Body of pancreas (tissue), 4 donors: ENCODE measurements at regions not wholly inside any gene's neighbourhood (a gene's known extent, or its start where the extent isn't known, plus 50 kb on each side); places are given as distances from the start of the nearest gene placed in this dataset.
"Not testable (repeated sequence)": the region's sequence is repeated elsewhere in the genome, so short reads cannot be mapped to it uniquely, and the experiment has no call there.

Experiments used
- ATAC-seq: fragments of 150-250 bp; one replicate; pipeline ENCODE4 v1.9.1; 2016
- DNase-seq, 4 donors: peaks; one replicate each; pipeline ENCODE4 v3.0.0-alpha.2; 2019
- H3K27ac ChIP-seq, 4 donors: fragments of 200-600 bp; sonication (generic); 1 replicate in 3 of 4; 2 replicates in 1 of 4; pipeline versions ENCODE4 v1.5.1 to v1.6.1; 2016 to 2019; ENCODE audit warnings: mild to moderate bottlenecking in 1 of 4, mixed read lengths in 1 of 4, moderate library complexity in 1 of 4
- H3K27me3 ChIP-seq, 2 donors: fragments of 200-600 bp; sonication (generic); one replicate each; pipeline ENCODE4 v1.6.0; 2016; ENCODE audit warnings: mild to moderate bottlenecking in 1 of 2
- H3K36me3 ChIP-seq, 2 donors: fragments of 200-600 bp; sonication (generic); replicated peaks in 1 of 2; 2 replicates each; pipeline ENCODE4 v1.5.1; 2016; ENCODE audit warnings: low read depth in 2 of 2; ENCODE audit not compliant: insufficient read depth in 1 of 2
- H3K4me1 ChIP-seq: fragments of 200-600 bp; sonication (generic); one replicate; pipeline ENCODE4 v1.6.0; 2016
- H3K4me3 ChIP-seq, 2 donors: fragments of 200-600 bp; sonication (generic); 1 replicate in 1 of 2; 2 replicates in 1 of 2; pipeline ENCODE4 v1.5.1; 2016 to 2019
- H3K9me3 ChIP-seq, 3 donors: fragments of 200-600 bp; sonication (generic); 1 replicate in 2 of 3; 2 replicates in 1 of 3; pipeline ENCODE4 v1.5.1; 2016
- POLR2A ChIP-seq, 3 donors: fragments of 450-650 bp; IDR thresholded peaks; one replicate each; pipeline ENCODE4 v1.6.1; 2016; ENCODE audit warnings: antibody characterized with exemption in 3 of 3, mild to moderate bottlenecking in 2 of 3
- WGBS, 2 donors: methylation state at CpG; one replicate each; pipeline ENCODE4 v1.1.5; 2017; 5-methylcytosine and 5-hydroxymethylcytosine counted together
- intact Hi-C: fragments of 100-400 bp; cut with DNase I; formaldehyde crosslinking; loops from one replicate; pipeline ENCODE4 v1.15.1; 2023
- TF ChIP-seq, protein P1 (sequence below), 7 experiments: fragments of 450-650 bp in 4 of 7; fragments of 200-600 bp in 3 of 7; sonication (generic) in 3 of 7; IDR thresholded peaks; one replicate each; pipeline ENCODE4 v1.5.1; 2016 to 2019; ENCODE audit warnings: antibody characterized with exemption in 7 of 7

DNA sequence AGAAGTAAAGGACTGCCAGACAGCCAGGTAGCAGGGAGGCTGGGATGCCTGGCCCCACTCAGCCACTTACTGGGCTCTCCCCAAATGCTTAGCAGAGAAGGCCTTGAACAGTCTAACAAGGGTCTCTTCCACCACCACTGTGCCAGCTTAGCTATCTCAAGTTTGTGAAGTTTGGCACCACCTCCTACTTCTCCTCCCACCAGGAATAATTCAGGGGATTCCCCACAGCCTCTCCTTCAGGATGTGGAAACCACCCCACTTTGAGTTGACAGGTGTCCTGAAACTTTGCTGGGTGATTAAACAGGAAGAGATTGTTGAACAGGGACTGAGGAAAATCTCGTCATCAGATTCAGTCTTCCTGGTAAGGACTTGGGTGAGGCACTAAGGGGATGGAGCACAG, 59.4 kb upstream of the ATP1B1 start:
- DNase-seq, result no peak
- no peak for ATAC-seq
- Histone ChIP-seq H3K27me3 (no peaks in the 10 kb centered on the region), H3K4me3 (no peak overlapping the region), H3K27ac (no peak overlapping the region), H3K36me3 (no peaks in the 10 kb centered on the region), H3K9me3 (no peaks in the 10 kb centered on the region), H3K4me1 (no peaks in the 10 kb centered on the region)
- 50 to 60% methylated on average over 1 of the region's 1 CpG for WGBS, 2 donors
- TF ChIP-seq, protein P1, sequence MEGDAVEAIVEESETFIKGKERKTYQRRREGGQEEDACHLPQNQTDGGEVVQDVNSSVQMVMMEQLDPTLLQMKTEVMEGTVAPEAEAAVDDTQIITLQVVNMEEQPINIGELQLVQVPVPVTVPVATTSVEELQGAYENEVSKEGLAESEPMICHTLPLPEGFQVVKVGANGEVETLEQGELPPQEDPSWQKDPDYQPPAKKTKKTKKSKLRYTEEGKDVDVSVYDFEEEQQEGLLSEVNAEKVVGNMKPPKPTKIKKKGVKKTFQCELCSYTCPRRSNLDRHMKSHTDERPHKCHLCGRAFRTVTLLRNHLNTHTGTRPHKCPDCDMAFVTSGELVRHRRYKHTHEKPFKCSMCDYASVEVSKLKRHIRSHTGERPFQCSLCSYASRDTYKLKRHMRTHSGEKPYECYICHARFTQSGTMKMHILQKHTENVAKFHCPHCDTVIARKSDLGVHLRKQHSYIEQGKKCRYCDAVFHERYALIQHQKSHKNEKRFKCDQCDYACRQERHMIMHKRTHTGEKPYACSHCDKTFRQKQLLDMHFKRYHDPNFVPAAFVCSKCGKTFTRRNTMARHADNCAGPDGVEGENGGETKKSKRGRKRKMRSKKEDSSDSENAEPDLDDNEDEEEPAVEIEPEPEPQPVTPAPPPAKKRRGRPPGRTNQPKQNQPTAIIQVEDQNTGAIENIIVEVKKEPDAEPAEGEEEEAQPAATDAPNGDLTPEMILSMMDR (IDR thresholded peaks at IDR 0.05), result no peak
- no peak for TF ChIP-seq POLR2A (IDR thresholded peaks at IDR 0.05)
- intact Hi-C loops, result no loop called here

DNA sequence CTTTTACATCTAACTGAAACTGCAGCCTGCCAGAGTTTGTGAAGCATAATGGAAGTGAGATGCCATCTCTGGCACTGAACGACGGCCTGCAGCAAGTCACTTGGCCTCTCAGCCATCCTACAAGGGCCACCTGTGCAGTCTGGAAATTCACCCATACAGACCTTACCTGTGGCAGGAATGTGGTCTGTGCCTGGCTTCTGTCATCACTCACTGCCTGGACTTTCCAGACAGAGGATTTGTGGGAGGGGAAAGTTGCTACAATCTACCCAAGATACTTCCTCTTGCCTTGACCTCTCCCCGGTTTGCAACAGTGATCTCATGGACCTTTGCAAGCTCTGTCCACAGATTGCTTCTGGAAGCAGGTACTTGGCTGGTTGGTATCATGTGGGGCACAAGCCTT, 58.4 kb upstream of the ATP1B1 start:
- intact Hi-C loops, result no loop called here
- H3K4me3 ChIP-seq, result no peak overlapping the region
- H3K4me1 ChIP-seq, result no peaks in the 10 kb centered on the region
- H3K9me3 ChIP-seq, result no peaks in the 10 kb centered on the region
- H3K27me3 ChIP-seq, result no peaks in the 10 kb centered on the region
- H3K36me3 ChIP-seq, result no peaks in the 10 kb centered on the region
- 59 to 63% methylated on average over 3 of the region's 3 CpGs for WGBS, 2 donors
- DNase-seq (peak in 1 of 4 donors; percentile 24), ATAC-seq (peak; percentile 56)
- TF ChIP-seq, protein P1 (IDR thresholded peaks at IDR 0.05), result no peak
- TF ChIP-seq POLR2A (IDR thresholded peaks at IDR 0.05), result no peak
- peak overlapping the region in 1 of 4 donors; percentile 6 for H3K27ac ChIP-seq

DNA sequence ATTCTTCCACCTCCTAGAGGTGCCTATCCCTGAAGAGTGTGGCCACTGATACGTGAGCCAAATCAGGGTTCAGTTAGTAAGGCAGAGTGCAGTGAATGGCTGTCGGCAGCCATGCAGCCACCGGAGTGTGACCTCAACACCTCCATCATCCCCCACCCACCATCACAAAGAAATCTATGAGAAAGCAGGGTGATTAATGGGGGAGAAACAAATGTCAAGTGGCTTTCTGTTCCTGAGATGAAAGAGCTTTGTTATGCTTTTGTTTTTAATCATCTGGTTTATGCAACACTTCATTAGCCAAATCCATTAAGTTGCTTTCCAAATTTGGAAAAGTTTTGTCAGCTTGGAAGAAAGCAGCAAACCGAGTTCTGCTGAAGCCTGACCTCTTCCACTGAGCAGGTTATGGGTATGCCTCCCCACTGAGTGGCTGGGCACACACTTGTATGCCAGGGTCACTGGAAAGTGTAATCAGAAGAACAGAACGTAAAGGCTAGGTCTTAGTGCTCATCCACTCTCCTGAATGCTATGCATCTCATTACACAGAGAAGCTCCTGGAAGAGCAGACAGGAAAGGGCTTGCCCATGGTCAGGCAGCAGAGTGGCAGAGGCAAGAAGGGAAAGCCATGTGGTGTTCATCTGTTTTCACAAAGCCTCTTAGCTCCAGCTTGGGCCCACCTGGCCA, 57.1 kb upstream of the ATP1B1 start:
- Histone ChIP-seq H3K27ac (no peak overlapping the region), H3K36me3 (no peaks in the 10 kb centered on the region)
- 71 to 73% methylated on average over 5 of the region's 5 CpGs for WGBS, 2 donors

DNA sequence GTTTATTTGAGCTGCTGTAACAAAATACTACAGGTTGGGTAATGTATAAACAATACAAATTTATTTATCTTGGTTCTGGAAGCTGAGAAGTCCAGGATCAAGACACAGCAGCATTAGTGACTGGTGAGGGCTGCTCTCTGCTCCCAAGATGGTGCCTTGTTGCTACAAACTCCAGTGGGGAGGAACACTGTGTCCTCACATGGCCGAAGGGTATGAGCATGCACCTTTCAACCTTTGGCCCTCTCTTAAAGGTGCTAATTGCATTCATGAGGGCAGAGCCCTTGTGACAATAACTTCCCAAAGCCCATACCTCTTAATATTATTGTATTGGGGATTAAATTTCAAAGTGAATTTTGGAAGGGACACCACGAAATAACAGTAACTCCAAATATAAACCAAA, 55.3 kb upstream of the ATP1B1 start:
- H3K4me1 ChIP-seq, result no peaks in the 10 kb centered on the region
- no peak for TF ChIP-seq POLR2A (IDR thresholded peaks at IDR 0.05)
- TF ChIP-seq, protein P1 (IDR thresholded peaks at IDR 0.05), result no peak
- 75 to 85% methylated on average over 2 of the region's 2 CpGs for WGBS, 2 donors
- DNase-seq (no peak), ATAC-seq (no peak)
- no peaks in the 10 kb centered on the region for H3K36me3 ChIP-seq
- H3K4me3 ChIP-seq, result no peak overlapping the region
- H3K27me3 ChIP-seq, result no peaks in the 10 kb centered on the region
- no peaks in the 10 kb centered on the region for H3K9me3 ChIP-seq
- intact Hi-C loops, result no loop called here
- no peak overlapping the region for H3K27ac ChIP-seq

More for the DNA sequence above, 57.1 kb upstream of the ATP1B1 start:
- Histone ChIP-seq H3K27me3 (no peaks in the 10 kb centered on the region), H3K4me1 (no peaks in the 10 kb centered on the region), H3K4me3 (no peak overlapping the region), H3K9me3 (no peaks in the 10 kb centered on the region)
- DNase-seq, result no peak
- no peak for ATAC-seq
- no peak for TF ChIP-seq POLR2A (IDR thresholded peaks at IDR 0.05)
- TF ChIP-seq, protein P1 (IDR thresholded peaks at IDR 0.05), result no peak
- intact Hi-C loops, result no loop called here

DNA sequence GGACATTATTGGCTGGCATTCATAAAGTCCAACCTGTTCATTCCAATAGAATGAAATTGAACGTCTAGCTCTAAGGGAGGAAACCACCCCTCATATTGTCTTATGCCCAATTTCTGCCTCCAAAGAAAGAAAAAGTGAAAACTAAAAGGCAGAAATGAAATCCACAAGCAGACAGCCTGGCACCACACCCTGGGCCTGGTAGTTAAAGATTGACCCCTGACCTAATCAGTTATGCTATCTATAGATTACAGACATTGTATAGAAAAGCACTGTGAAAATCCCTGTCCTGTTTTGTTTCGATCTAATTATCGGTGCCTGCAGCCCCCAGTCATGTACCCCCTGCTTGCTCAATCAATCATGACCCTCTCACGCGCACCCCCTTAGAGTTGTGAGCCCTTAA, 54.3 kb upstream of the ATP1B1 start:
- H3K27me3 ChIP-seq, H3K4me3 ChIP-seq, H3K27ac ChIP-seq, H3K9me3 ChIP-seq, H3K4me1 ChIP-seq, DNase-seq, intact Hi-C loops, H3K36me3 ChIP-seq, ATAC-seq: not testable (repeated sequence)
- WGBS, 2 donors, result 83 to 86% methylated on average over 5 of the region's 5 CpGs
